ENCODE measurements at regions not wholly inside any gene's neighbourhood (a gene's known extent, or its start where the extent isn't known, plus 50 kb on each side); places are given as distances from the start of the nearest gene placed in this dataset.

DNA sequence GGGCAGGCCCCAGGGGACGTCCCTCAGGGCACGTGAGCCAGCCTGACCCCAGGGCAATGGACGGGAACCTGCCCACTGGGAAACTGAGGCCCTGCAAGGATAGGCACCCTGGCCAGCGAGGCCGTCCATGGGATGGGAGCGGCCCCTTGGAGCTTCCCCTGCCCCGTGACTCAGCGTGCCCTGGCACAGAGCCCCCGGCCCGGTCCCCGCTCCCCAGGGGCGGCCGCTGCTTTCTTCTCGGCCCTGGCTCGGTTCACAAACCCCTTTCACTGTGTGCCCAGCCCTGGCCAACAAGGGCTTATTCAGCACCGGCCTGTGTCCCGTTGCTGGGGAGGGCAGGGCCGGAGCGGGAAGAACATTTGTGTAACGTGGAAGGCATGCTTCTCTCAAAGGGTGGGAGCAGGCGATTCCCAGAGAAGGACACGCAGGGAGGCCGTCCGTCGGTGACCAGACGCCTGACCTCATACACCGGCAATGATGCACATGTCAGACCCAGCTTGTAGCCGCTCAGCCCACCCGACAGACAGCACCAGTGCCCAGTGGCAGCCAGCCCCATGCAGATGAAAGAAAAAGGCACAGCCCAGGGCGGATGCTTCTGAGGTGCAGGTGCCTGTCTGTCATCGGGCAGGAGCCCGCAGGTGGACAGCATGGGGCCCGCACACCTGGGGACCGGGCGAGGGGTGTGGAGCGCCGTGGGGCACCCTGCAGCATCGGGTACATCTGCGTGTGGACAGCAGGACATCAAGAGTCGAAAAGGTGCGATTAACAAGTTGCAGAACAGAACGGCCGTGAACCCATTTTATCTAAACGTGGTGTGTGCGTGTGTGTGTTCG is 94.5 kb downstream of the PDGFA start:
- DNase-seq = no peak

DNA sequence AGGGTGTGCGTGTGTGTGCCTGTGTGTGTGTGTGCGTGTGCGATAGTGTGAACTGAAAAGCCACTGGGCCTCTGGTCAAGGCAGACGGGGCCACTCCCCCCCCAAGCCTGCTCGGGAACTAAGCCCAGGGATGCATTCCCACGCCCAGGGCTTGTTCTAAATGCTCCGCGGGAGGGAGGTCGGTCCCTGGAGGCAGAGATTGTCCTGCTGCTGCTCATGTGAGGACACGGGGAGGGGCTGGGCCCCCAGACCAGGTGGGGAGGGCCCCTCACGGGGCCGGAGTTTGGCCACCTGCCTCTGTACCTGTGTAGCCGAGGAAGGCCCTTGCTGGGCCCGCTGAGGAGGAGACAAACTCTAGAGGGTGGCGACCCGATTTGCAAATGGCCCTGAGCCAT is 93.9 kb downstream of the PDGFA start:
- no peak for DNase-seq

DNA sequence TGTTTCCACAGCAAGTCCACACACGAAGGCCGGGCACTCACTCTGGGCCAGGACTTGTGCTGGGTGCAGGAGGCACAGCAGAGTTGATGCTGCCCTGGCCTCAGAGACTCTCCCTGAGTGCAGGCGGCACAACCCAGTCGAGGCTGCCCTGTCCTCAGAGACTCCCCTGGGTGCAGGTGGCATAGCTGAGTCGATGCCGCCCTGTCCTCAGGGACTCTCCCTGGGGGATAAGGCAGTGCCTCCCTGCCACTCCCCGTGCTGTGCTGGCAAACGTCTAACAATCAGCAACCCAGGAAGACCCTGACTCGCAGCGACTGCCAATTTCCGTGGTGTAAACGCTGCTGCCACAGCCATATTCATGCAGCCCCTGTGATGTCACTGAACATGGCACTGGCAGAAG is 93.1 kb downstream of the PDGFA start:
- DNase-seq = no peak

DNA sequence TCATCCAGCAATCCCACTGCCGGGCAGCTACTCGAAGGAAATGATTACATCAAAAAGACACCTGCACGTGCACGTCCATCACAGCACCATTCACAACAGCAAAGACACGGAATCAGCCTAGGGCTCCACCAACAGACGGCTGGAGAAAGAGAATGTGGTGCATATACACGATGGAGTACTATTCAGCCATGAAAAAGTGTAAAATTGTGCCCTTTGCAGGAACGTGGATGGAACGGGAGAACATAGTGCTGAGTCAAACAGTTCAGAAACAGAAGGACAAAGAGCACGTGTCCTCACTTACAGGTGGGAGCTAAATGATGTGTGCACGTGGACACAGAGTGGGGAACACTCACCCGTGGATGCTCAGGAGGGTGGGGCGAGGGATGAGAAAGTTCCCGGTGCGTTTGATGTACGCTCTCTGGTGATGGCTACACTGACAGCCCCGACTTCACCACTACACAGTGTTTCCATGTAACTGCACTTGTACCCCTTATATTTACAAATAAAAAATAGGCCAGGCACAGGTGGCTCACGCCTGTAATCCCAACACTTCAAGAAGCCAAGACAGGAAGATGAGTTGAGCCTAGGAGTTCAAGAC is 92.0 kb downstream of the PDGFA start:
- DNase-seq = no peak

DNA sequence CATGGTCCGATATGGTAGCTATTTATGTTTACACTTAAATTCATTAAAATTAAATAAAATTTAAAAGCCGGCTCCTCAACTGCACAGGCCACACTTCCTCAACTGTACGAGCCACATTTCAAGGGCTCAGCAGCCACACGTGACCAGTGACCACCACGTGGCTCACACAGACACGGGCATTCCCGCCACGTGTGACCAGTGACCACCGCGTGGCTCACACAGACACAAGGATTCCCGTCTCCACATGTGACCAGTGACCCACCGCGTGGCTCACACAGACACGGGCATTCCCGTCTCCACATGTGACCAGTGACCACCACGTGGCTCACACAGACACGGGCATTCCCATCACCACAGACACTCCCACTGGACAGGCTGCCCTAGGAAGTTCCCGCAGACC is 91.3 kb downstream of the PDGFA start:
- no peak for DNase-seq

DNA sequence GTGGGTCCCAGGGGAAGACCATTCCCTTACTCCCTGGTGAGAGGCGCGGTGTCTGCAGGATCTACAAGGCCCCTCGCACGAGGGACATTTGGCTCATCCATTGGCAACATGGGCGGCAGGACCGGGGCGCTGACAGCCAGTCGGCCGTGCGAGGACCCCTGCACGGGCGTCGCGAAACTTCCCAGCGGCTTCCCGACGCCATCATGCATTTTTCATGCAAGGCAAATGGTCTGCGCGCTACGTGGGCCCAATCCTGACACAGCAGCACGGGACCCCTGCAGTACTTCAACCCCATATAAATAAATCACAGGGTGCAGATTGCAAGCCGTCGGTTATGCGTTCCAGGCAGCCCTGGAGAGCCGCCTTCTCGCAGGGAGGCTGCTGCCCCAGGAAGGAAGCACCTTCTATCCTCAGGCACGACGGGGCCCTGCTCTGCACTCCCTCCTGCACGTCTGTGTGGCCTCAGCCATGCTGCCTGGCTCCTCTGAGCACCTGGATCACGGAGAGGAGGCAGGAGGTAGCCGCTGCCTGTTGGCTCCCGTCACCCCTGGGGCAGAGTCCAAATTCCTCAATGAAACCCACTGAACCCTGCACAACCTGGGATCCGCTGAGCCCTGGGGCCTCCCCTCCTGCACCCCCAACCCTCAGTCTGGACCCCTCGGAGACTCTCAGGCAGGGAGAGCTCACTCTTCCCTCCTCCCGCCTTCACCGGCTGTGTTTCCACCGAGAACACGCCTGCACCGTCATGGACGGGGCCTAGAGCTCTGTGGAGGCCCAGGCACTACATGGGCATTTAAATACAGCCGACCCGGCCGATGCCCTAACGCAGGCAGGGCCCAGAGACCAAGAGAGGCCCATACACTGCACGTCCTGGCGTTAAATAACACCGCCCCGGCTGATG is 90.5 kb downstream of the PDGFA start:
- DNase-seq = no peak

DNA sequence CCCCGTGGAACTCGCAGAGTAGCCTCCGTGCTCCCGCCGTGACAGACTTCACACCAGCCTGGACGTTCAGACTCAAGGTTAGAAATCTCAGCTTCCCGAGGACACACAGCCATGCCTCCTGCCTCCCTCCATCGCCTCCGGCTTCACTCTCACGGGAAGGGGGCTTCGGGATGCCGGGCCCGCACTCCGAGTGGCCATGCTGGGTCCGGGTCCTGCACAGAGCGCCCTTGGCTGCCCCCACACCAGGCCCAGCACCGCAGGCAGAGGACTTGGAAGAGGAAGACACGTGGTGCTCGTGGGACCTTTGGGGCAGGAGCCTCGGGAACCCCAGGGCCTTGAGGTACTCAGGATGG is 89.8 kb downstream of the PDGFA start:
- no peak for DNase-seq

DNA sequence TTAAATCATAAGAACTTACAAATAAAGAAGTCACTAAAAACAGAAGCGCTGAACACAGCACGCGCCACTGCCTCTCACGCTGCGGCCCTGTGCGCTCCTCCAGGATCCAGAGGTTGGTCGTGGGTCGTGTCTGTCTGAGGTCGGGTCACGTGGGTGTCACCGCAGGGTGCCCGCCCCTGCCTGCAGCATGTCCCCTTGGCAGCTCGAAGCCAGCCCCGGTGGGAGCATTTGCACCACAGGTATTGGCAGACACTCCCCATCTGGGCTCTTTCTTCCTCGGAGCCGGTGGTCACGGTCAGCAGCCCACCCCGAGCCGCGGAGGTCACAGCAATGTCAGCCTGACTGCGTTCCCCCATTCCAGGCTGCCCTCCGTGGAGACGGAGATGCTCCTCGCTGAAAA is 88.6 kb downstream of the PDGFA start:
- DNase-seq = no peak

DNA sequence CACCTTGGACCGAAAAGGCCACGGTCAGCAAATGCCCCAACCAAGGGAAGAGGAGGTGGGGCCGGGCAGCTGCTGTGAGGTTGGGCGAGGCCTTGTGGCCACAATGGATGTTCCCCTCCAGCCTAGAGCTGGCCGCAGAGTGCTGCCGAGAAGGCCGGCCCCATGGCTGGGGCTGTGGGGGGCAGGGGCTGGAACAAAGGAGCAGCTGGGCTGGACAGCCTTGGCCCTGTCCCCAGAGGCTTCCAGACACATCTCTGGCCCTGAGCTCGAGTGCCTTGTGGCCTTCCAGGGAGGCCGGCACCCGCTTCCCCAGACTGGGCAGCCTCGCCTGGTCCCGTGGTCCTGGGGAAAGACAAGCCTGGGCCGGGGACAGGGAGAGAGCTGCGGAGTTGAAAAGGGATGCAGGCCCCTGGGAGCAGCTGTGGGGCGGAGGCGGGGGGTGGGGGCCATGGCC is 88.0 kb downstream of the PDGFA start:
- DNase-seq = no peak

DNA sequence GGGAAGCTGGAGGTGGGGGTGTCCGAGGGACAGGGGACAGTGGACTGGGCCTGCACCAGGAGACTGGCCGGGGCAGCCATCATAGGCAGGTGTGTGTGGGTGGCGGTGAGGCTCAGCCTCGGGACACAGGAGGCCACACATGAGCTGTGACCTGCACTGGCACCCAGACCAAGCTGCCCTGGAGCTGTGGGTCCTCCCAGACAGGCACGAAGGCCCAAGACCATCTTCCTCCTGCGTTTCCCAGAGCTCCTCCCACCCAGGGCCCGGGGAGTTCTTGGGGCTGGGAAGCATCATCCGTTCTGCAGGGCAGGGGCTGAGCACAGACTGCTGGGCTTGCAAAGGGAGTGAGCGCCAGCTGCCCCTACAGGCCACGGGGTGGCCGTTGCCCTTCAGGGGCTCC is 87.4 kb downstream of the PDGFA start:
- DNase-seq = no peak

DNA sequence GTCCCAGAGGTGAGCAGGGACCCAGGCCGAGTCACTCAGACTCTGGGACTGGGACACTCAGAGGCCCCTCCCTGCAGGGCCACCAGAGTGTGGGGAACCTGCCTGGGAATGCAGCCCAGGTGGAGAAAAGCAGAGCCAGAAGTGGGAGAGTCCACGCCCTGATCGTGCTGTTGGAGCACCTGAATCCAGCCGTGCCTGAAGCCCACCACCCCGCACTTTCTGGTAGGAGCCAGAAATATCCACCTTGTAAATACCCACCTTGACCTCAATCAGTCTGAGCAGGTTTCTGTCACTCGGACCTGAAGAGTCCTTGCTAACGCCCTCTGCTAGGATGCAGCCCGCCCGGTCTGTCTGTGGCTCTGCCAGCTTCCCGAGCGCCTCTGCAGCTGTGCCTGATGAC is 86.7 kb downstream of the PDGFA start:
- DNase-seq = no peak

DNA sequence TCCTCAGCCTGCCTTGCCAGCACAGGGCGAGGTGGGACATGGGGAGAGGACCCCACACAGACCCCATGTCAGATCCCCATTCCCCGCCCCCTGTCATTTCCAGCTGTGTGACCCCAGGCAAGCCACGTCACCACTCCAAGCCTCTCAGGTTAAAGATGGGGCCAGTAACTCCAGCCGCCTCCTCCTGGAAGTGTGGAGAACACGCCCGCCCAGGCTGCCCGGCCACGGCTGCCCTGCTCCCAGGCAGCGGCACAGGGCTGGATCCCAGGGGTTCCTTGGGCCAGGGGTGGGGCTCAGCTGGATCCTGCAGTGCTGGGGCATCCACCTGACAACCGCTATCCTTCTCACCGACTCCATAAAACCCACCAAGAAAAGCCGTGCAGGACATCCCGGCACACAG is 86.1 kb downstream of the PDGFA start:
- DNase-seq = no peak

DNA sequence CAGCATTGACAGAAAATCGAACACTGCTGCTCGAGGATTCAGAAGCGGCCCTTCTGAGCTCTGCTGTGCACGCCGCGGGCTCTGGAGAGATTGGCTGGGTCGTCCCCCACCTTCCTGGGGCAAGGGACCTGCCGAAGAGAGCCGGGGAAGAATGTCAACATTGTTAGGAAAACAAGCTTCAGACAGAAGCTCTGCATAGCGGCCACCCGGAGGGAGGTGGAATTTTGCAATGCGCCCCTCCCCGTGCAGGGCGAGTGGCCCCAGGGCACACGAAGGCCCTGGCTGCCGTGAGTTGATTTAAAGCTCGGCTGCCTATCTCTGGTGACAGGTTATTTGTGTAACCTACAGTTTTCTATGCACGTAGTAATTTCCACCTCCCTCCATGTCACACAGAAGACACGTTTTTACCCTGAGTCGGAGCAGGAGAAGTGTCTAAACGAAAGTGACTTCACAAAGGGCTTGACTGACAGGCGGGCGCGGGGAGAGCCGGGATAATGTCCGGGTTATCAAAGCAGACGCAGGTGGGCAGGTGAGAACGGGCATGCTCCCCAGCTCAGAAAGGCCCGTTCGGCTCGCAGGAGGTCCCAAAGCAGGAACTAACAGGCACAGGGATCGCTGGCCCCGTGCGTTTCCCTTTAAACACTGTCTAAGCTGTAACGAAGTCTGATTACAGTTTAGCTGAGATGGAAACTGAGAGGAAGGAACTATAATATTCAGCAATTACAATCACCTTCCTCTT is 84.6 kb downstream of the PDGFA start:
- DNase-seq = no peak

DNA sequence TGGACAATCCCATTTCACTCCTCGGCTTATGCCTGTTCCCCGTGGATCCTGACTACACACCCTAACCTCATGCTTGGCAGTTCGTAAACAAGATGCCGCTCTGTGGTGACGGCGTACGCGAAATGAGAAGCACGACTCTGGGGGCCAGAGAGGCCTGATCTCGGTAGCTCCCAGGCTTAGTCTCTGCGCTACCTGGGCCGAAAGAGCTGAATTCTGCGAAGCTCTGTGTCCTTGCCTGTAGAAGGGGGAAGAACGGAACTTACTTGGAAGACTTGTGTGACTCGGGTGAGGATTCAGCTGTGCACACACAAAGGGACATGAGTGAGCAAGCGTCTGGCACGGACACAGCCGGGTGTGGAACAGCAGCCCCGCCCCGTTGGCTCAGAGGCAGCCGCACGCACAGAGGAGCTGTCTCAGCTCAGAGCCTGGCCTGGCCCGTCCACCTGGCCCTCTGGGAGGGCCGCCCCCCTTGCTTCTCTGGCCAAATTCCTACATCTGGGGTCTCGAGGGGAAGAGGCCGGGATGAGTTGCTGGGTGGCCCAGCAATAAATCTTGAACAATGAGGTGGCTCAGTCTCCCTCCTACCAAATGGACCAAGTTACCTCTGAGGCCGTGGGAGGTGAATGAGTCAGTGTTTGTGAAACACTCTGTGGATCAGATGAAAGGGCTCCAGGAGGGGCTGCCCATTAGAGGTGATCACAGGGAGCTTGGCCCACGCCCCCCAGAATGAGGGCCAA is 83.8 kb downstream of the PDGFA start:
- peak; percentile 37 for DNase-seq

DNA sequence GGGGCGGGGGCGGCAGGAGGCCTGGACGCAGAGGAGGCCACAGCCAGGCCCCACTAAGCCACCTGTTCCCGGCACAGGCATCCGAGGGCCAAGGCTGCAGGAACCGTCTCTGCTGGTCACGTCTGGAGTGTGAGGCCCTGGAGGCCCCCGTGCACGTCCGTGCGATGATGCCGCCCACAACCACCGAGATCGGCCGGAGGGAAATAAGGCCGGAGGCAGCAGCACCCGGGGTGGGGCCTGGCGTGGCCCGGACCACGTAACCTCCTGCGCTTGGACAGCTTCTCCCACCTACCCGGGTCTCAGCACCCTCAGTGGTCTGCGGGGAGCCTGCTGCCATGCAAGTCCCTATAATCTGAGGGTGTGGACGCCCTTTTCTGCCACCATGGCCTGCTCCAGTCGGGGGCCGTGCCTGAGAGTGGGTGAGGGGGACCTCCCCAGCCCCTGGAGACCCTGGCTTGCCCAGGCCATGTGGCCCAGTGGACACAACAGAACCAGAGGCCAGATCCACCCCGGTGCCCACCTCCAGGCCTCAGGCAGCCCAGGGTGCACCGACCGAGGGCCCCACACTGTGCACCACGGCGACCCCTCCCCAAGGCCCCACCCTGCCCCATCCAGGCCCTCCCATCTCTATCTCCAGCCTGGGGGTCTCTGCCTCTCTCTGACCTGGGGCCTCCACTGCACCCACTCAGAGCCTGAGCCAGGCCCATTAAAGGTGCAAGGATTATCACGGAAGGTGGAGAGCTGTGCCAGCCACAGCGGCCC is 83.1 kb downstream of the PDGFA start:
- DNase-seq = no peak

DNA sequence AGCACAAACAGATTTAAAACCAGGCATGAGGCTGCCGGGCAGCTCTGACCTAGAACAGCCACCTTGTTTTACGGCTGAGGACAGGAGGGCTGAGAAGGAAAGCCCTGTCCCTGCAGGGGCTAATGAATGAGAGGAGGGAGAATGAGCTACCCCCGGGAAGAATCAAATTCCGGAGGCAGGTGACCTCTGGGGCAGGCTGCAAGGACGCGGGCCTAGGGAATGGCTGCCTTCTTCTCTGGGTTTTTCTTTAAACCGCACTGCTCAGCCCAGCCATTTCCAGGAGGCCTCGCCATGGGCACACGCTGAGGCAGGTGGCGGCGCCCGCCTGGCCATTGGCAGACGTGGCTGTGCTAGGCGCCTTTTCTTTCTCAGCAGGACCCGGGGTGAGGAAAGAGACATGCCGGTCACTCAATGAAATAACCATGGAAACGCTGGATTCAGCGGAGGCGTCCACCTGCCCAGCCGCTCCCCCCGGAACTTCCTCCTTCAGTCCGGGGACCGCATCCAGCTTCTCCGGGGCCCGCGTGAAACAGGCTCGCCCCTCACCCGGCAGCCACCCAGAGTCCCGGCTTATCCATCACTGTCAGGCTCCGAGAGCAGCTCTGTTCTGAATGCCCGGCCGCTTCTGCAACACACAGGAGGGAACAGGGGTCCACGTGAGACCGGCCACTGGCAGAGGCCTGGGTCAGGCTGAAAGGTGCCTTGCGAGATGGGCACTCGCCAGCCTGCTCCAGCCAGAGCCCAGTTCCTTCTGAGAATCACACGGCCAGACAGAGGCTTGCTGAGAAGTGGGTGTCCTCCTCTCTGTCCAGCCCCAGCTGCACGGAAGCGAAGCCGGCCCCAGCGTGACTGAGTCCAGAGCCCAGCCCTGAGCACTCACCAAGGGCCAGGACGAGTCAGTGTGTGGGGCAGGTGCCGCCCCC is 82.1 kb downstream of the PDGFA start:
- DNase-seq = no peak

DNA sequence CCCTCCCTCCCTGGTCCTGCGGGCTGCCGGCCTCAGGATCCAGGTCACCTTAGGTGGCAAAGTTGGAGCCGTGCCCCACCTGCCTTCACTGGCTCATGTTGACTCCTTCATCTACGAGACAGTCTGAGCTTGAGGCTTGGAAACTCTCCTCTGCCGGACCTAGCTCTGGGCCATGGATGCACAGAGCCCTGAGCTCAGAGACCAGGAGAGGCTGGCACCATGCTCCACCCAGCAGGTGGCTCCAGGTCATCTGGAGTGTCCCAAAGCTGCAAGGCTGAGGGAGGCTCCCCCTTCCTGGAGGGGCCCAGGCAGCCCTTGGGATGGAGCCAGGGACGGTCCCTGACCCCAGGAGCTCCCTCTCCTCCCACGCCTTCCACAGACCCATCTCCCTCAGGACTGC is 81.3 kb downstream of the PDGFA start:
- no peak for DNase-seq

DNA sequence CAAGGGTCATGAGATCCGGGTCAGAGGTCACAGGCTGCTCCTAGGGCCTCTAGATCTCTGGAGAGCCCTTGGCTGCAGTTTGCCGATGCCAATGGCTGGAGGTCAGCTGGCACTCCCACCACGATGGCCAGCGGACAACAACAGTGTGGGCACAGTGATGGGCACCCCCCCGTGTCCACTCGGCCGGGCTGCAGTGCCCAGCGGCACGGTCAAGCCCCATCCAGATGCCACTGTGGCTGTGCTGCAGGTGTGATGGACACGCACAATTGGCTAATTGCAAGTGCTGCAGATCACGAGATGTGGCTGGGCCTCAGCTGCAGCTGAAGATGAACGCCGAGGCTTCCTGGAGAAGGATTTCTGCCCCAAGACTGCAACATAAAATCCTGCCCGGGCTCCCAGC is 80.7 kb downstream of the PDGFA start:
- DNase-seq = no peak

DNA sequence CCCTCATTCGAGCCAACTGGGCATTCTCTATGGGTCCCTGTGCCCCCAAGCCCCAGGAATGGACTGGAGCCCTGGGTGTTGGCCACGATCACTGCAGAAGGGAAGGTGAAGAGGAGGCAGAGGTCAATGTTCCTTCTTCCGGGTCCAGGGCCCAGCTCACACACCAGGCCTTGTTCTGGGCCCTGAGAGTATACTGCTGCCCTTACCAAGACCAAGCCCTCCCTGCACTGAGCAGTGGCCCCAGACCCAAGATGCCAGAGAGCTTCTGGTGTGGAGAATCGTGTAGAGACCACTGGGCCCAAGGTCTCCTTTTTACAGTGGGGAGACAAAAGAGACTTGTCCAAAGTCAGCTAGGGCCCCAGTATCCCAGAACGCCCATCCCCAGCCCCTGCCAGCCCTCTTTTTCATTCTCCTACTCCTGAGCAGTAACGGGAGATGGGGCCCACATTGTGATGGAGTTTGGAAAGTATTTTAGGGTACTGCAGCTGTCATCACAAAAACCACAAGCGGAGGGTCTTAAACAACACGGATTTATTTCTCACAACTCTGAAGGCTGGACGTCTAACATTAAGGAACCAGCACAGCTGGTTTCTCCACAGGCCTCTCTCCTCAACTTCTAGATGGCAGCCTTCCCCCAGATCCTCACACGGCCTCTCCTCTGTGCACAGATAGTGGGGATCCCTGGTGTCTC is 79.4 kb downstream of the PDGFA start:
- no peak for DNase-seq

Data from T1000 (cell line).